ENCODE measurements at regions not wholly inside any gene's neighbourhood (a gene's known extent, or its start where the extent isn't known, plus 50 kb on each side); places are given as distances from the start of the nearest gene placed in this dataset.
"Not testable (repeated sequence)": the region's sequence is repeated elsewhere in the genome, so short reads cannot be mapped to it uniquely, and the experiment has no call there.

- no peak for DNase-seq (ENCODE audit: low read depth, low spot score)
Measured at GRCh38 chr14:106029959-106030358, 503.6 kb downstream of the TMEM121 start.

- no peak for DNase-seq (ENCODE audit: low read depth, low spot score)
Measured at GRCh38 chr14:106037380-106037779, 511.0 kb downstream of the TMEM121 start.

GRCh38 chr14:106038263-106038662, 511.9 kb downstream of the TMEM121 start:
- DNase-seq (ENCODE audit: low read depth, low spot score), result no peak

- no peak for DNase-seq (ENCODE audit: low read depth, low spot score)
Measured at GRCh38 chr14:106039400-106039799, 513.0 kb downstream of the TMEM121 start.

- no peak for DNase-seq (ENCODE audit: low read depth, low spot score)
Measured at GRCh38 chr14:106044515-106044914, 518.1 kb downstream of the TMEM121 start.

GRCh38 chr14:106044949-106045596, 518.7 kb downstream of the TMEM121 start:
- no peak for DNase-seq (ENCODE audit: low read depth, low spot score)

GRCh38 chr14:106051796-106052195, 525.4 kb downstream of the TMEM121 start:
- no peak for DNase-seq (ENCODE audit: low read depth, low spot score)

- no peak for DNase-seq (ENCODE audit: low read depth, low spot score)
Measured at GRCh38 chr14:106055289-106055688, 528.9 kb downstream of the TMEM121 start.

- DNase-seq (ENCODE audit: low read depth, low spot score), result no peak
Measured at GRCh38 chr14:106058342-106058741, 532.0 kb downstream of the TMEM121 start.

- DNase-seq (ENCODE audit: low read depth, low spot score), result no peak
Measured at GRCh38 chr14:106060276-106060975, 534.0 kb downstream of the TMEM121 start.

- DNase-seq (ENCODE audit: low read depth, low spot score), result not testable (repeated sequence)
Measured at GRCh38 chr14:106061877-106062500, 535.6 kb downstream of the TMEM121 start.

- DNase-seq (ENCODE audit: low read depth, low spot score), result no peak
Measured at GRCh38 chr14:106062502-106063272, 536.3 kb downstream of the TMEM121 start.

GRCh38 chr14:106067935-106068334, 541.6 kb downstream of the TMEM121 start:
- DNase-seq (ENCODE audit: low read depth, low spot score), result no peak

- DNase-seq (ENCODE audit: low read depth, low spot score), result no peak
Measured at GRCh38 chr14:106069804-106070625, 543.6 kb downstream of the TMEM121 start.

GRCh38 chr14:106080922-106081321, 554.5 kb downstream of the TMEM121 start:
- DNase-seq (ENCODE audit: low read depth, low spot score), result no peak

GRCh38 chr14:106081721-106082120, 555.3 kb downstream of the TMEM121 start:
- not testable (repeated sequence) for DNase-seq (ENCODE audit: low read depth, low spot score)

- DNase-seq (ENCODE audit: low read depth, low spot score), result no peak
Measured at GRCh38 chr14:106083082-106083481, 556.7 kb downstream of the TMEM121 start.

GRCh38 chr14:106087837-106088236, 561.5 kb downstream of the TMEM121 start:
- no peak for DNase-seq (ENCODE audit: low read depth, low spot score)

- DNase-seq (ENCODE audit: low read depth, low spot score), result not testable (repeated sequence)
Measured at GRCh38 chr14:106088860-106089259, 562.5 kb downstream of the TMEM121 start.

- DNase-seq (ENCODE audit: low read depth, low spot score), result no peak
Measured at GRCh38 chr14:106094654-106095189, 568.3 kb downstream of the TMEM121 start.

- DNase-seq (ENCODE audit: low read depth, low spot score), result no peak
Measured at GRCh38 chr14:106107703-106108102, 581.3 kb downstream of the TMEM121 start.

Data from iPS DF 19.7 (cell line).